NCI-H146 treated with DMSO at 0.1 percent for 48 hours (cell line): ENCODE measurements at regions not wholly inside any gene's neighbourhood (a gene's known extent, or its start where the extent isn't known, plus 50 kb on each side); places are given as distances from the start of the nearest gene placed in this dataset.

Source experiments
- DNase-seq: peaks from one replicate; lab custom pipeline; 2025; ENCODE audit not compliant: unreplicated experiment; lab: John Stamatoyannopoulos, UW

GRCh38 chr10:124230635-124231167 lies 137.3 kb upstream of the CHST15 start:
- no peak for DNase-seq

GRCh38 chr10:124229989-124230634 lies 136.7 kb upstream of the CHST15 start:
- DNase-seq = no peak

GRCh38 chr10:124229201-124229988 lies 136.0 kb upstream of the CHST15 start:
- DNase-seq = no peak

GRCh38 chr10:124228471-124228870 lies 135.1 kb upstream of the CHST15 start:
- DNase-seq = no peak

DNA sequence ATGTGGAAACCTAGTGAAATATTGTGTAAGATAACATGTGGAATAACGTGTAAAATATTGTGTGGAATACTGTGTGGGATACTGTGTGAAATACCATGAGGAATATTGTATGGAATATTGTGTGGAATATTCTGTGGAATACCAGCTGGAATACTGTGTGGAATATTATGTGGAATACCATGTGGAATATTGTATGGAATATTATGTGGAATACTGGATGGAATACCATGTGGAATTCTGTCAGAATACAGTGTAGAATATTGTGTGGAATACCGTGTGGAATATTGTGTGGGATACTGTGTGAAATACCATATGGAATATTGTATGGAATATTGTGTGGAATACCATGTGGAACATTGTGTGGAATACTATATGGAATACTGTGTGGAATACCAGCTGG lies 134.6 kb upstream of the CHST15 start:
- no peak for DNase-seq

GRCh38 chr10:124227055-124227975 lies 133.9 kb upstream of the CHST15 start:
- DNase-seq = no peak

GRCh38 chr10:124226271-124227054 lies 133.1 kb upstream of the CHST15 start:
- no peak for DNase-seq

DNA sequence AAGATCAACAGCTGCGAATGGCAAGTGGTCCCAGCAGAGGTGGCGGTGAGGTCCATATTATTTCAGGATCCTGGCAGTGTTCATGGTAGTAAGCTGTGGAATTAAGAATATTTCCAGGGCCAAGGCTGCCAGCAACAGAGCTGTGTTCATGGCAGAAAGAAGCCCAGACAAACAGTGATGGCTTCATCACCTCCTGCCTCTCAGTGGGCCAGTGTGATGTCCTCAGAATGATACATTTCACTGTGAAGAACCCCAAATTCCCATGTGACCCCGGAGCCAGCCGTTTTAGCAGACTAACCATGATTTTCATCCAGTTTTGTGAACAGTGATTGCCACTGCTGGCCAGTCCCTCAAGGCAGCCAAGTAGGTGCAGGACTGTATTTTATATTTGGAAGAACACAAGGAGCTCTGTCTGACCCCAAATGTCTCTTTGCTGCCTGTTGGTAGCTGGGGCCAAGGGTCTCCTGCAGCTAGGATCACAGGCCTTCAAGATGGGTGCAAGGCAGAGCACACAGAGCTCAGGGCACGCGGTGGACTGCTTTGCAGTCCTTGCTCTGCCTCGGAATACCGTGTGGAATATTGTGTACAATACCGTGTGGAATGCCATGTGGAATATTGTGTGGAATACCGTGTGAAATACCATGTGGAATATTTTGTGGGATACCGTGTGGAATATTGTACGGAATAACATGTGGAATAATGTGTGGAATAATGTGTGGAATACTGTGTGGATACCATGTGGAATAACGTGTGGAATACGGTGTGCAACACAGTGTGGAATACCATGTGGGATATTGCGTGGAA lies 132.3 kb upstream of the CHST15 start:
- DNase-seq = no peak

DNA sequence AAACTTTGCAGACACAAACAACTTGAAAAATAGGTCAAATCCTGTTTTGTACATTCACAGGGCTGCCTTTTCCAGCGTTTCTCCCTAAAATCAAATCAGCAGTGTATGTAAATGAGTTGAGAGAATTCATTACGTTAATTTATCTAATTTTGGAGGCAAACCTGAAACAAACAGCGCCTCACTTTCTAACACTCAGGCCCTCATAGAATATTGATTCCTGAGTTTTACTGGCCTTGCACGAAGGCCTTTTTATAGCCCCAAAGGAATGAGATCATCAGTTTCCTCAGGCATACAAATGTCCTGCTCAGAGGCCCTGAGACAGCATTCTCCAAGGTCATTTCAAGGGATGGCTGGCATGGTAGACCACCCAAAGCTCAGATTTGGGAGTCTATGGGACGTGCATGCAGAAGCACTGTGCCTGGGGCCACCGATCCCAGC lies 131.7 kb upstream of the CHST15 start:
- no peak for DNase-seq

DNA sequence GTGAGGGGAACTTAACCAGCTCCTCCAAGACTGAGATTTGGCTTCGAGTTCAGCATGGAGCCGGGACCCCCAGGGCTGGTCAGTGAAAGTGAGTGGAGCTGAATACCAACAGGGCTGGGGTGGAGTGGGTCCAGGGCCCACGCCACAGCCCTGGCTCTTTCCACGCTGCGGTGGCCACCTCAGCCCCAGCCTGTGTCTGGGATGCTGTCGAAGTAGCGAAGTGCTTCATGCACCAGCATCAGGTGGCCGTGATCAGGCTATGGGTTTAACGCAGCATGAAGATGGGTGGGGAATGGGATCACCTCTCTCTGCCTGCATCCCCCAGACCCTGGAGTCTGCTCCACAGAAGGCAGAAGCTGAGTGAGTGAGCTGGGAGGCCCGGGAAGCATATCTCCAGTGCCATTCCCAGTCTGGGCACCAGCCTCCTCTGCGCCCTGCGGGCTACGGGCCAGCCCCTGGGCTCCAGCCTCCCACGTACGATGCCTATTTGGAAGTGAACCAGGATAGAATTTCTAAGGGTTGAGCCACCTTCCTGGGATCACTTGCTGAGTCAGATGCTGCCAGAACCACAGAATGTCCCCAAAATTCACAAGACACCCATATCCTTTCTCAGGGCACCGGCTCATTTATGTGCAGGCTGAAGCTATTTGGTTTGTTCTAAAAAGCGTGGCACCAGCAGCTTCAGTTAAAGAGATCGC lies 131.1 kb upstream of the CHST15 start:
- DNase-seq = no peak

DNA sequence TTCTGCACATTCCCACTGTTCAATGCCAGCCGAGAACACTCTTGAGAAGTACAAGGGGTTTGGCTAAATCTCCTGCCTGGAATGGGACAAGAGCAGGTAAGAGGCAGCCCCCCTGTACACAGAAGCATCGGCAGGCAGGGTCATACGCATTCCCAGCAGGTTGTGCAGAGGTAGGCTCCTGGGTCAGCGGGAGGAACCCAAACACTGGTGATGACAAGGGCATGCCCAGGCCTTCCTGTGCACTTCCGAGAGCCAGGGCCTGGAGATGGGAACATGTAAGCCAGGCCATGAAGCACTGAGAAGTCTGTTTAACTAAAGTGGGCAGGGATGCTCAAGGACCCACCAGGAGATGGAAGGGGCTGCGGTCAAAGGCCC lies 130.3 kb upstream of the CHST15 start:
- DNase-seq = no peak

- DNase-seq = no peak
Observed at GRCh38 chr10:124222988-124223710, 129.8 kb upstream of the CHST15 start.

DNA sequence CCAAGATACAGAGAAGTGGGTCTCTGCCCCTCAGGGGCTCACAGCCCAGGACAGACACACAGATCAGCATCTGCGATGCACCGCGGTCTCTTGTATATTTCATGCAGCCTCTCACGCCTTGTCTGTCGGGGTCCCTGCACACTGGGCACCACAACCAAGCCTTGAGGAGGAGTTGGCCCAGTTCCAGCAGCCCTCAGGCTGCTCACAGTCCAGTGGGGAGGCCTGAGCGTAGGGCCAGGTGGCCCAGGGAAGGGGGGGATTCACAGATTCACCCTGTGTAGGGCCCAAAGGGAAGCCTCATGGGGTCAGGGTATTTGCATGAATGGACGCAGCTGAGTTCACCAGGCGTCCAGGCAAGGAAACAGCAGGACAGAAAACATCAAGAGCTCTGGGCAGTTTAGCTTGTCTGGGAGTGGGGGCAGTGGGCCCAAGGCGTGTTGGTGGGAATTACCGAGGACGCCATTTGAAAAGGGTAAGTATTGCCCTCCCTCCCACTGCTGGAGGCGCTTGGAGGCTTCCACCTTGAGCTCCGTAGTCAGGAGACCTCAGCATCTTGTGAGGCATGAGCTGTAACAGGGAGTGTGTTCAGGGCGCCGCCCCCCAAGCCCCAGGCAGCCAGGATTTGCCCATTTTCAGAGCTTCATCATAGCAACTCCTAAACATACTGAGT lies 129.1 kb upstream of the CHST15 start:
- no peak for DNase-seq

- no peak for DNase-seq
Observed at GRCh38 chr10:124221356-124222317, 128.2 kb upstream of the CHST15 start.

DNA sequence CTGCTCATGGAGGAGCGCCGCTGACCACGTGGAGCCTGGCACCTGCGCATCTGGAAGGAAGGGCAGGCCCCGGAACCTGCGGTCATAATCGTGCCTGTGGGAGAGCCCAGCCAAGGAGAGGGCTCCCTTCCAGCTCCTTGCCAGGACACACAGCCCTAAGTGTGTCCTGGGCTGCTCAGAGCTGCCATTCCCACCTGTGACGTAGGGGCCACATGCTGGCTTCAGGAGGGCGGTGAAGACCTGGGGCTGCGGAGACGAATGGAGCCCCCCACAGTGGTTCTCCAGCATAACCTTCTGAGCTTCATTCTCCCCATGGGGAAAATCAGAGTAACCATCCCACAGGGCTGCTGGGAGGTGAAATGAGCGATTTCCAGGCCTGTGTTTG lies 127.6 kb upstream of the CHST15 start:
- no peak for DNase-seq

DNA sequence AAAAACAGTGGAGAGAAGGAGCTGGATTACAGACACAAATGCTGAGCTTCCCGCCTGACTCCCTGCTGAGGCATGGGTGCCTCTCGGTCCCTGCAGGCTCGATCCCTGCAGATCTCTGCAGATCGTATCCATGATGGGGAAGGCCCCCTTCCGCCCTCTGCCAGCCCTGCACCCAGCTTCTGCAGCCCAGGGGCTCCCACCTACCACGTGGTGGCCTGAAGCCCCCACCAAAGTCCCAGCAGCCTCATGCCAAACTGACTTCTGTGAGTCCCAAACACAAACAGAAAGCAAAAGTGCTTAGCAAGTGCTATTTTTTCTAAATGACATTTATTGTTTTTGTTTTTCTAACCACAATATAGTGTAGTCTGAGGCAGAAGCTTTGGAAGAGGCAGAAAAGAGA lies 127.1 kb upstream of the CHST15 start:
- DNase-seq = no peak

DNA sequence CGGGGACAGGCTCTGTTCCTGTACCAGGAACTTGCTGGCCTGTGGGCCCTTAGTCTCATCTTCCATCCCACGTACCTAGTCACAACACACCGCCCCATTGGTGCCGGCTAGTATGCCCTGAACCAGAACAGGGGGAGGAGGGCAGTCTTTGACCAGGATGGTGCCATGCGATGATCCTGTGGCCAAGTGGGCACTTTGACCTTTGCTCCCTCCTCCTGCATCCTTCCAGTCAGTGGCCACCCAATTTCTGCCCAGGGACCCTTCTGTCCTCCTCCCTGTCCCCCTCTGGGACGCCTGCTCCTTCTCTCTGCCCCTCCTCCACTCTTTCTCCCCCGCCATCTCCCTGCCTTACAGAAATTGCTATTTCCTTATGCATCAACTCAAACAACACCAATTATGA lies 126.3 kb upstream of the CHST15 start:
- no peak for DNase-seq
